Esophagus muscularis mucosa (tissue), 4 donors: ENCODE measurements at regions not wholly inside any gene's neighbourhood (a gene's known extent, or its start where the extent isn't known, plus 50 kb on each side); places are given as distances from the start of the nearest gene placed in this dataset.

Source experiments
- DNase-seq: peaks from one replicate; pipeline ENCODE4 v3.0.0-alpha.2; 2017; ENCODE audit errors: extremely low spot score
- H3K27ac ChIP-seq, 4 donors: fragments of 200-600 bp; sonication (generic); replicated peaks in 1 of 4; 1 replicate in 3 of 4; 2 replicates in 1 of 4; pipeline ENCODE4 v1.5.1; 2016 to 2019; ENCODE audit warnings: mild to moderate bottlenecking in 1 of 4
- H3K27me3 ChIP-seq, 4 donors: fragments of 200-600 bp; sonication (generic); one replicate each; pipeline versions ENCODE4 v1.5.1 to v1.6.0; 2016 to 2019
- H3K36me3 ChIP-seq, 4 donors: fragments of 200-600 bp; sonication (generic); one replicate each; pipeline ENCODE4 v1.5.1; 2016 to 2019
- H3K4me1 ChIP-seq, 4 donors: fragments of 200-600 bp; sonication (generic); one replicate each; pipeline ENCODE4 v1.5.1; 2016 to 2019
- H3K4me3 ChIP-seq, 4 donors: fragments of 200-600 bp; sonication (generic); 1 replicate in 2 of 4; 2 replicates in 2 of 4; pipeline ENCODE4 v1.5.1; 2016 to 2019; ENCODE audit warnings: mild to moderate bottlenecking in 4 of 4, moderate library complexity in 1 of 4
- H3K9me3 ChIP-seq, 4 donors: fragments of 200-600 bp; sonication (generic); 1 replicate in 3 of 4; 2 replicates in 1 of 4; pipeline ENCODE4 v1.5.1; 2016 to 2019
- EP300 ChIP-seq: sonication (generic); formaldehyde crosslinking; IDR thresholded peaks from one replicate; pipeline ENCODE4 v1.6.1; 2017; ENCODE audit warnings: antibody characterized with exemption
- POLR2A ChIP-seq: fragments of 450-650 bp; IDR thresholded peaks from one replicate; pipeline ENCODE4 v1.6.1; 2017; ENCODE audit warnings: antibody characterized with exemption, moderate library complexity, mild to moderate bottlenecking, low read depth
- POLR2AphosphoS5 ChIP-seq, 2 donors: sonication (generic); formaldehyde crosslinking; IDR thresholded peaks; one replicate each; pipeline ENCODE4 v1.6.1; 2017; ENCODE audit warnings: antibody characterized with exemption in 2 of 2
- WGBS: methylation state at CpG from one replicate; pipeline ENCODE4 v1.1.5; 2018; 5-methylcytosine and 5-hydroxymethylcytosine counted together
- intact Hi-C: fragments of 100-400 bp; cut with DNase I; formaldehyde crosslinking; loops from one replicate; pipeline ENCODE4 v1.15.1; 2023
- small RNA-seq, 3 donors: library from RNA; depleted of rRNA; stranded (forward); fragments of <200 nt; gene quantifications; one replicate each; pipeline ENCODE3, GENCODE V24; 2016
- TF ChIP-seq, protein P1 (sequence below), 3 experiments: fragments of 200-600 bp in 2 of 3; fragments of 450-650 bp in 1 of 3; sonication (generic) in 2 of 3; IDR thresholded peaks; one replicate each; pipeline ENCODE4 v1.5.1; 2017 to 2019; ENCODE audit warnings: antibody characterized with exemption in 3 of 3, mild to moderate bottlenecking in 2 of 3, moderate library complexity in 1 of 3

DNA sequence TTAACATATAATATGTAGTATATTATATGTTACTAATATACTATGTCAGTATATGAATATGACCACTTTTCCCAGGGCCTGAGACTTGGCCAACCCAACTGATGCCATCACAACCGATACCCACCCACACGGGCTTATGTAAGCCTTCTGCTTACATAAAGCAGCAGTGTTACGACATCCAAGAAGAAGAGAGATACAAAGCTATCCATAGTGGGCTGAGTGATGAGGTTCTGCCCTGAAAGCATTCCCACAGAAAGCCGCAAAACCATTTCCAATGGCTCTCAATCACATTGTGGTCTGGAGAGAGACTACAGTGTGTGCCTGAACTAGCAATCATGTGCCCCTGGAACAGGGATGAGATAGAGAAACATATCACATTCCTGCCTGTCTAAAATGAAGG, 177.9 kb downstream of the PLOD2 start:
- Histone ChIP-seq H3K4me1 (no peaks in the 10 kb centered on the region), H3K27me3 (no peaks in the 10 kb centered on the region), H3K4me3 (no peak overlapping the region), H3K27ac (no peak overlapping the region), H3K36me3 (no peaks in the 10 kb centered on the region), H3K9me3 (peaks cover 0 to 4% (median 0%) of the 10 kb centered on the region in 4 donors)
- WGBS = 92% methylated on average over 4 of the region's 4 CpGs
- intact Hi-C loops = no loop called here
- TF ChIP-seq POLR2AphosphoS5 (IDR thresholded peaks at IDR 0.05) (no peak), POLR2A (no peak), EP300 (no peak)
- TF ChIP-seq, protein P1, sequence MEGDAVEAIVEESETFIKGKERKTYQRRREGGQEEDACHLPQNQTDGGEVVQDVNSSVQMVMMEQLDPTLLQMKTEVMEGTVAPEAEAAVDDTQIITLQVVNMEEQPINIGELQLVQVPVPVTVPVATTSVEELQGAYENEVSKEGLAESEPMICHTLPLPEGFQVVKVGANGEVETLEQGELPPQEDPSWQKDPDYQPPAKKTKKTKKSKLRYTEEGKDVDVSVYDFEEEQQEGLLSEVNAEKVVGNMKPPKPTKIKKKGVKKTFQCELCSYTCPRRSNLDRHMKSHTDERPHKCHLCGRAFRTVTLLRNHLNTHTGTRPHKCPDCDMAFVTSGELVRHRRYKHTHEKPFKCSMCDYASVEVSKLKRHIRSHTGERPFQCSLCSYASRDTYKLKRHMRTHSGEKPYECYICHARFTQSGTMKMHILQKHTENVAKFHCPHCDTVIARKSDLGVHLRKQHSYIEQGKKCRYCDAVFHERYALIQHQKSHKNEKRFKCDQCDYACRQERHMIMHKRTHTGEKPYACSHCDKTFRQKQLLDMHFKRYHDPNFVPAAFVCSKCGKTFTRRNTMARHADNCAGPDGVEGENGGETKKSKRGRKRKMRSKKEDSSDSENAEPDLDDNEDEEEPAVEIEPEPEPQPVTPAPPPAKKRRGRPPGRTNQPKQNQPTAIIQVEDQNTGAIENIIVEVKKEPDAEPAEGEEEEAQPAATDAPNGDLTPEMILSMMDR (IDR thresholded peaks at IDR 0.05) = no peak
- DNase-seq = no peak

Small RNAs in the stretch of these regions (small RNA-seq; reads per million reads assigned to genes)
- gene RNA5SP144 = 0 reads per million in 3 donors
